ENCODE measurements at regions not wholly inside any gene's neighbourhood (a gene's known extent, or its start where the extent isn't known, plus 50 kb on each side); places are given as distances from the start of the nearest gene placed in this dataset.

- no peak for TF ChIP-seq CTCF (IDR thresholded peaks at IDR 0.05; ENCODE audit: borderline replicate concordance)
- Histone ChIP-seq H3K4me1 (no peaks in the 10 kb centered on the region), H3K27me3 (ENCODE audit: low read depth) (no peaks in the 10 kb centered on the region), H3K36me3 (no peaks in the 10 kb centered on the region), H3K9me3 (replicated peaks) (no peaks in the 10 kb centered on the region), H3K4me3 (no peak overlapping the region), H3K27ac (replicated peaks) (no peak overlapping the region)
- no peak for DNase-seq
- intact Hi-C loops (cut with micrococcal nuclease) = no loop called here
These were observed 375.5 kb upstream of the KLHL1 start for GRCh38 chr13:70483599-70484276.

GRCh38 chr13:70473907-70474306 is 365.7 kb upstream of the KLHL1 start:
- no peaks in the 10 kb centered on the region for H3K4me1 ChIP-seq
- H3K36me3 ChIP-seq = no peaks in the 10 kb centered on the region
- H3K27me3 ChIP-seq (ENCODE audit: low read depth) = no peaks in the 10 kb centered on the region
- H3K9me3 ChIP-seq (replicated peaks) = no peaks in the 10 kb centered on the region
- H3K4me3 ChIP-seq = no peak overlapping the region
- TF ChIP-seq CTCF (IDR thresholded peaks at IDR 0.05; ENCODE audit: borderline replicate concordance) = no peak
- intact Hi-C loops (cut with micrococcal nuclease) = no loop called here
- no peak overlapping the region for H3K27ac ChIP-seq (replicated peaks)
- no peak for DNase-seq

DNA sequence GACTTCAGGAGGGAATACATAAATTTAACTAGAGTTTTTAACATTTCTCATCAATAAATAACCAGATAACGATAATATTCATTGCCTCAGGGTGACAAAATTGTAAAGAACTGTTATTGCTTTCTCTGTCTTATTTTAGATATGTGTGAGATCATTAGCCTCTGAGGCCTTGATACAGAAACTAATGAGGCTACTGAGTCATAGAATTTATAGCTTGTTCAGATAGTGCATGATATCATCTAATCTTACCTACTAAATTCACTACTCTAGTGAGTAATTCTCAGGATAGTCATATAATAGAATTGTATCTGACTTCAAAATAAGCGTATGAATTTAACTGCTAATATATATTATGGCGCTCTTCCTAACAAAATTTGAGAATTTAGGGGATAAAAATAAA is 360.8 kb upstream of the KLHL1 start:
- H3K27me3 ChIP-seq (ENCODE audit: low read depth) = no peaks in the 10 kb centered on the region
- no peak overlapping the region for H3K4me3 ChIP-seq
- intact Hi-C loops (cut with micrococcal nuclease) = no loop called here
- DNase-seq = no peak
- H3K36me3 ChIP-seq = no peaks in the 10 kb centered on the region
- H3K4me1 ChIP-seq = no peaks in the 10 kb centered on the region
- H3K27ac ChIP-seq (replicated peaks) = no peak overlapping the region
- no peaks in the 10 kb centered on the region for H3K9me3 ChIP-seq (replicated peaks)
- TF ChIP-seq CTCF (IDR thresholded peaks at IDR 0.05; ENCODE audit: borderline replicate concordance) = no peak

- DNase-seq = no peak
- no peaks in the 10 kb centered on the region for H3K27me3 ChIP-seq (ENCODE audit: low read depth)
- H3K27ac ChIP-seq (replicated peaks) = no peak overlapping the region
- H3K9me3 ChIP-seq (replicated peaks) = peaks cover 13% of the 10 kb centered on the region
- intact Hi-C loops (cut with micrococcal nuclease) = no loop called here
- no peak overlapping the region for H3K4me3 ChIP-seq
- H3K4me1 ChIP-seq = no peaks in the 10 kb centered on the region
- H3K36me3 ChIP-seq = no peaks in the 10 kb centered on the region
- TF ChIP-seq CTCF (IDR thresholded peaks at IDR 0.05; ENCODE audit: borderline replicate concordance) = no peak
These were observed 349.2 kb upstream of the KLHL1 start for GRCh38 chr13:70457474-70457873.

DNA sequence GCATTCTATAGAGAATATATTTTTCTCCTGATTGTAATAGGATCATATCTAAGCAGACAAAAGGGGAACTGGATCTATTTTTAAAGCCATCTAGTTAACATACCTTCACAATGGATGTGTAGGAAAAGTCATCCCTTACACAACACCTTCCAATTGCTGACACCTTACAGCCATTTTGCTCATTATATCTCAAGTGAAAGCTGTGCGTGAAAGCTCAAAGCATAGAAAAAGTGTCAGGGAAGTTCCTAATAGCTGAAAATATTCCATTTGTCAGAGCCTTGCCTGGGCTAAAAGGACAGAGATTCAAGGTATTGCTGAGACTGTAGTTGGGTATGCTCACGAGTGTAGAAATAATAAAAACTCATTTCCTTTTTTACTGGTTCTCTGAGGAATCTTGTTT is 340.6 kb upstream of the KLHL1 start:
- H3K27me3 ChIP-seq (ENCODE audit: low read depth) = no peaks in the 10 kb centered on the region

More for the DNA sequence above, 340.6 kb upstream of the KLHL1 start:
- no peak for DNase-seq
- TF ChIP-seq CTCF (IDR thresholded peaks at IDR 0.05; ENCODE audit: borderline replicate concordance) = no peak
- no peaks in the 10 kb centered on the region for H3K4me1 ChIP-seq
- peaks cover 5% of the 10 kb centered on the region for H3K9me3 ChIP-seq (replicated peaks)
- no peaks in the 10 kb centered on the region for H3K36me3 ChIP-seq
- intact Hi-C loops (cut with micrococcal nuclease) = no loop called here
- no peak overlapping the region for H3K4me3 ChIP-seq
- no peak overlapping the region for H3K27ac ChIP-seq (replicated peaks)

Data from left ventricle myocardium inferior (tissue), 1 donor.